ENCODE measurements at regions not wholly inside any gene's neighbourhood (a gene's known extent, or its start where the extent isn't known, plus 50 kb on each side); places are given as distances from the start of the nearest gene placed in this dataset.

- H3K27ac ChIP-seq, result no peak overlapping the region
- FAIRE-seq, result no peak
- H3K4me1 ChIP-seq, result no peaks in the 10 kb centered on the region
- POLR2A ChIA-PET, result no interaction called here
- no peaks in the 10 kb centered on the region for H3K9me3 ChIP-seq
- TF ChIP-seq CEBPB (IDR thresholded peaks at IDR 0.05), result peak; percentile 38; a peak in 1 of 4 replicates
- no peak for TF ChIP-seq ZNF302 (CRISPR knock-in tag; IDR thresholded peaks at IDR 0.05)
- no peak for TF ChIP-seq CTCF (IDR thresholded peaks at IDR 0.05)
- ATAC-seq, result peak; percentile 73 to 80; a peak in 5 of 6 replicates
- 62% methylated on average over 5 of the region's 5 CpGs for WGBS (ENCODE audit: missing lambda C conversion rate)
- peak in 1 of 2 experiments; percentile 37 for DNase-seq (ENCODE audit: low read depth in 1 of 2, low spot score in 1 of 2)
- CTCF ChIA-PET, result interaction anchor here (0.9 to 1.4 kb wide), 3 partner anchors 9 to 68 kb away, joined by 3 to 4 read pairs (median 3); no protein-coding TSS in a partner anchor
- no peak overlapping the region for H3K4me3 ChIP-seq
- no peak overlapping the region for H3K4me2 ChIP-seq
Observed at GRCh38 chr12:85642808-85643207, 193.4 kb downstream of the RASSF9 start.

GRCh38 chr12:85644508-85644907, 191.7 kb downstream of the RASSF9 start:
- CTCF ChIA-PET, result interaction anchor here (0.9 kb wide), 1 partner anchor 67 kb away, joined by 3 read pairs; no protein-coding TSS in a partner anchor
- H3K4me1 ChIP-seq, result no peaks in the 10 kb centered on the region
- POLR2A ChIA-PET, result no interaction called here

GRCh38 chr12:85653731-85654455, 182.3 kb downstream of the RASSF9 start:
- ChIA-PET CTCF (interaction anchor here (1.1 kb wide), 1 partner anchor 213 kb away, joined by 3 read pairs; no protein-coding TSS in a partner anchor), POLR2A (no interaction called here)
- FAIRE-seq (no peak), ATAC-seq (no peak), DNase-seq (ENCODE audit: low read depth in 1 of 2, low spot score in 1 of 2) (no peak)
- Histone ChIP-seq H3K4me1 (no peaks in the 10 kb centered on the region), H3K27ac (no peak overlapping the region), H3K9me3 (peaks cover 4% of the 10 kb centered on the region; the same call in 1 of the 3 replicates), H3K4me2 (no peak overlapping the region), H3K4me3 (no peak overlapping the region)
- TF ChIP-seq E2F6 (IDR thresholded peaks at IDR 0.05; ENCODE audit: borderline replicate concordance, low read depth), result no peak
- no peak for TF ChIP-seq EP300 (IDR thresholded peaks at IDR 0.05)
- TF ChIP-seq CBX2 (IDR thresholded peaks at IDR 0.05; ENCODE audit: borderline replicate concordance, low read depth), result no peak
- no peak for TF ChIP-seq RAD21 (conservative IDR thresholded peaks at IDR 0.05 in 1 of 2, IDR thresholded peaks at IDR 0.05 in 1 of 2)
- no peak for TF ChIP-seq NR3C1 (IDR thresholded peaks at IDR 0.05)
- no peak for TF ChIP-seq FOXS1 (CRISPR knock-in tag; IDR thresholded peaks at IDR 0.05)
- no peak for TF ChIP-seq HEYL (CRISPR knock-in tag; IDR thresholded peaks at IDR 0.05)
- no peak for TF ChIP-seq RARB (CRISPR knock-in tag; IDR thresholded peaks at IDR 0.05)
- no peak for TF ChIP-seq RNF2 (IDR thresholded peaks at IDR 0.05; ENCODE audit: borderline replicate concordance, low read depth)
- no peak for TF ChIP-seq FOSB (CRISPR knock-in tag; IDR thresholded peaks at IDR 0.05)
- TF ChIP-seq MYC (IDR thresholded peaks at IDR 0.05; ENCODE audit: borderline replicate concordance, low read length), result no peak
- TF ChIP-seq CHD2 (IDR thresholded peaks at IDR 0.05; ENCODE audit: low read length, partially characterized antibody), result no peak
- TF ChIP-seq ZFP36 (IDR thresholded peaks at IDR 0.05; ENCODE audit: borderline replicate concordance, partially characterized antibody), result no peak
- TF ChIP-seq PBX3 (IDR thresholded peaks at IDR 0.05), result no peak
- no peak for TF ChIP-seq HOXB5 (CRISPR knock-in tag; IDR thresholded peaks at IDR 0.05)
- no peak for TF ChIP-seq ZC3H11A (IDR thresholded peaks at IDR 0.05)
- TF ChIP-seq EHMT2 (IDR thresholded peaks at IDR 0.05; ENCODE audit: low read depth), result no peak
- no peak for TF ChIP-seq BHLHE40 (IDR thresholded peaks at IDR 0.05; ENCODE audit: low read depth, low read length)
- no peak for TF ChIP-seq ZSCAN20 (CRISPR knock-in tag; IDR thresholded peaks at IDR 0.05)

More at GRCh38 chr12:85644508-85644907, 191.7 kb downstream of the RASSF9 start:
- Histone ChIP-seq H3K9me3 (no peaks in the 10 kb centered on the region), H3K4me3 (no peak overlapping the region), H3K27ac (no peak overlapping the region), H3K4me2 (no peak overlapping the region)
- ATAC-seq (no peak), DNase-seq (ENCODE audit: low read depth in 1 of 2, low spot score in 1 of 2) (no peak), FAIRE-seq (no peak)
- no peak for TF ChIP-seq MYC (IDR thresholded peaks at IDR 0.05; ENCODE audit: borderline replicate concordance, low read length)
- no peak for TF ChIP-seq GATA3 (IDR thresholded peaks at IDR 0.05; ENCODE audit: borderline replicate concordance)
- TF ChIP-seq TP53 (CRISPR knock-in tag; IDR thresholded peaks at IDR 0.05), result no peak
- no peak for TF ChIP-seq POLR2AphosphoS2 (conservative IDR thresholded peaks at IDR 0.05; ENCODE audit: low read length)
- no peak for TF ChIP-seq MAX (IDR thresholded peaks at IDR 0.05)
- TF ChIP-seq TFCP2L1 (CRISPR knock-in tag; IDR thresholded peaks at IDR 0.05), result no peak
- no peak for TF ChIP-seq EHF (CRISPR knock-in tag; IDR thresholded peaks at IDR 0.05)
- no peak for TF ChIP-seq HES2 (IDR thresholded peaks at IDR 0.05)
- TF ChIP-seq NFE2L2 (conservative IDR thresholded peaks at IDR 0.05; ENCODE audit: low read length), result no peak
- 50% methylated on average over 3 of the region's 3 CpGs for WGBS (ENCODE audit: missing lambda C conversion rate)
